ENCODE measurements at regions not wholly inside any gene's neighbourhood (a gene's known extent, or its start where the extent isn't known, plus 50 kb on each side); places are given as distances from the start of the nearest gene placed in this dataset.
A peak's percentile ranks its signal among the peaks of the same experiment; 100 is the strongest.

GRCh38 chr4:18923496-18924161 is 902.1 kb upstream of the LCORL start:
- H3K27ac ChIP-seq: no peak overlapping the region
- POLR2A ChIA-PET (ENCODE audit: low non-redundant PET): no interaction called here
- TF ChIP-seq CTCF (conservative IDR thresholded peaks at IDR 0.05; ENCODE audit: low read depth): no peak
- CTCF ChIA-PET: no interaction called here
- DNase-seq (ENCODE audit: low spot score): no peak

GRCh38 chr4:18917689-18918088 is 896.1 kb upstream of the LCORL start:
- ChIA-PET CTCF (no interaction called here), POLR2A (ENCODE audit: low non-redundant PET) (no interaction called here)
- no peak for TF ChIP-seq CTCF (conservative IDR thresholded peaks at IDR 0.05; ENCODE audit: low read depth)
- no peak for DNase-seq (ENCODE audit: low spot score)
- H3K27ac ChIP-seq: no peak overlapping the region

GRCh38 chr4:18914182-18914581 is 892.6 kb upstream of the LCORL start:
- H3K27ac ChIP-seq: no peak overlapping the region
- TF ChIP-seq CTCF (conservative IDR thresholded peaks at IDR 0.05; ENCODE audit: low read depth): no peak
- CTCF ChIA-PET: no interaction called here
- peak; percentile 7 for DNase-seq (ENCODE audit: low spot score)
- POLR2A ChIA-PET (ENCODE audit: low non-redundant PET): no interaction called here

GRCh38 chr4:18894928-18895327 is 873.4 kb upstream of the LCORL start:
- TF ChIP-seq CTCF (conservative IDR thresholded peaks at IDR 0.05; ENCODE audit: low read depth): no peak
- no peak for DNase-seq (ENCODE audit: low spot score)
- POLR2A ChIA-PET (ENCODE audit: low non-redundant PET): no interaction called here
- CTCF ChIA-PET: no interaction called here
- H3K27ac ChIP-seq: no peak overlapping the region

- DNase-seq (ENCODE audit: low spot score): peak; percentile 26
- no peak overlapping the region for H3K27ac ChIP-seq
- no peak for TF ChIP-seq CTCF (conservative IDR thresholded peaks at IDR 0.05; ENCODE audit: low read depth)
- POLR2A ChIA-PET (ENCODE audit: low non-redundant PET): no interaction called here
- CTCF ChIA-PET: no interaction called here
These were observed 860.9 kb upstream of the LCORL start for GRCh38 chr4:18882468-18882867.

GRCh38 chr4:18881556-18881955 is 860.0 kb upstream of the LCORL start:
- no peak for TF ChIP-seq CTCF (conservative IDR thresholded peaks at IDR 0.05; ENCODE audit: low read depth)
- no peak for DNase-seq (ENCODE audit: low spot score)
- CTCF ChIA-PET: no interaction called here
- POLR2A ChIA-PET (ENCODE audit: low non-redundant PET): no interaction called here
- H3K27ac ChIP-seq: no peak overlapping the region

GRCh38 chr4:18880871-18881270 is 859.3 kb upstream of the LCORL start:
- no peak for DNase-seq (ENCODE audit: low spot score)
- no peak for TF ChIP-seq CTCF (conservative IDR thresholded peaks at IDR 0.05; ENCODE audit: low read depth)
- no peak overlapping the region for H3K27ac ChIP-seq
- ChIA-PET CTCF (no interaction called here), POLR2A (ENCODE audit: low non-redundant PET) (no interaction called here)
